ENCODE measurements at regions not wholly inside any gene's neighbourhood (a gene's known extent, or its start where the extent isn't known, plus 50 kb on each side); places are given as distances from the start of the nearest gene placed in this dataset.

- no peak overlapping the region for H3K27ac ChIP-seq (ENCODE audit: low read depth, low read length)
These were observed 230.3 kb downstream of the CHRM3 start for GRCh38 chr1:239616673-239617072.

GRCh38 chr1:239617259-239617658, 230.9 kb downstream of the CHRM3 start:
- Histone ChIP-seq H3K9me3 (ENCODE audit: insufficient read depth, low read length) (no peaks in the 10 kb centered on the region), H3K9ac (ENCODE audit: low read length) (no peak overlapping the region)
- TF ChIP-seq EZH2phosphoT487 (conservative IDR thresholded peaks at IDR 0.05; ENCODE audit: low read length) (no peak), CTCF (IDR thresholded peaks at IDR 0.05; ENCODE audit: insufficient read depth, low read length, poor library complexity, severe bottlenecking) (no peak)

More at GRCh38 chr1:239616673-239617072, 230.3 kb downstream of the CHRM3 start:
- Histone ChIP-seq H3K36me3 (ENCODE audit: low read length) (no peaks in the 10 kb centered on the region), H3K9me2 (replicated peaks; ENCODE audit: insufficient read depth, low read length) (no peaks in the 10 kb centered on the region), H3K9ac (ENCODE audit: low read length) (no peak overlapping the region), H4K20me1 (ENCODE audit: low read depth, low read length) (no peaks in the 10 kb centered on the region), H3K9me3 (ENCODE audit: insufficient read depth, low read length) (no peaks in the 10 kb centered on the region), H3K27me3 (ENCODE audit: low read length) (no peaks in the 10 kb centered on the region), H3K4me3 (ENCODE audit: insufficient read depth, low read length, poor library complexity, severe bottlenecking) (no peak overlapping the region), H3F3A (ENCODE audit: insufficient read depth) (no peaks in the 10 kb centered on the region), H2AFZ (ENCODE audit: low read depth, low read length, severe bottlenecking) (no peak overlapping the region), H3K4me2 (ENCODE audit: low read depth, low read length, poor library complexity, severe bottlenecking) (no peak overlapping the region), H3K79me2 (ENCODE audit: insufficient read depth, low read length) (no peaks in the 10 kb centered on the region)
- TF ChIP-seq EZH2phosphoT487 (conservative IDR thresholded peaks at IDR 0.05; ENCODE audit: low read length) (no peak), CTCF (IDR thresholded peaks at IDR 0.05; ENCODE audit: insufficient read depth, low read length, poor library complexity, severe bottlenecking) (no peak)

GRCh38 chr1:239617731-239618130, 231.4 kb downstream of the CHRM3 start:
- Histone ChIP-seq H3K79me2 (ENCODE audit: insufficient read depth, low read length) (no peaks in the 10 kb centered on the region), H3K9me2 (replicated peaks; ENCODE audit: insufficient read depth, low read length) (no peaks in the 10 kb centered on the region), H4K20me1 (ENCODE audit: low read depth, low read length) (no peaks in the 10 kb centered on the region), H3K9ac (ENCODE audit: low read length) (no peak overlapping the region), H3K27ac (ENCODE audit: low read depth, low read length) (no peak overlapping the region), H2AFZ (ENCODE audit: low read depth, low read length, severe bottlenecking) (no peak overlapping the region), H3K4me2 (ENCODE audit: low read depth, low read length, poor library complexity, severe bottlenecking) (no peak overlapping the region), H3K9me3 (ENCODE audit: insufficient read depth, low read length) (no peaks in the 10 kb centered on the region), H3K4me3 (ENCODE audit: insufficient read depth, low read length, poor library complexity, severe bottlenecking) (no peak overlapping the region), H3K36me3 (ENCODE audit: low read length) (no peaks in the 10 kb centered on the region), H3F3A (ENCODE audit: insufficient read depth) (no peaks in the 10 kb centered on the region), H3K27me3 (ENCODE audit: low read length) (no peaks in the 10 kb centered on the region)
- no peak for TF ChIP-seq EZH2phosphoT487 (conservative IDR thresholded peaks at IDR 0.05; ENCODE audit: low read length)
- TF ChIP-seq CTCF (IDR thresholded peaks at IDR 0.05; ENCODE audit: insufficient read depth, low read length, poor library complexity, severe bottlenecking), result no peak

More at GRCh38 chr1:239617259-239617658, 230.9 kb downstream of the CHRM3 start:
- H3K4me3 ChIP-seq (ENCODE audit: insufficient read depth, low read length, poor library complexity, severe bottlenecking), result no peak overlapping the region
- no peaks in the 10 kb centered on the region for H3K79me2 ChIP-seq (ENCODE audit: insufficient read depth, low read length)
- H3F3A ChIP-seq (ENCODE audit: insufficient read depth), result no peaks in the 10 kb centered on the region
- H3K27me3 ChIP-seq (ENCODE audit: low read length), result no peaks in the 10 kb centered on the region
- H3K4me2 ChIP-seq (ENCODE audit: low read depth, low read length, poor library complexity, severe bottlenecking), result no peak overlapping the region
- no peaks in the 10 kb centered on the region for H3K36me3 ChIP-seq (ENCODE audit: low read length)
- no peaks in the 10 kb centered on the region for H3K9me2 ChIP-seq (replicated peaks; ENCODE audit: insufficient read depth, low read length)
- H2AFZ ChIP-seq (ENCODE audit: low read depth, low read length, severe bottlenecking), result no peak overlapping the region
- H4K20me1 ChIP-seq (ENCODE audit: low read depth, low read length), result no peaks in the 10 kb centered on the region
- no peak overlapping the region for H3K27ac ChIP-seq (ENCODE audit: low read depth, low read length)
